K562 (cell line): ENCODE measurements at regions not wholly inside any gene's neighbourhood (a gene's known extent, or its start where the extent isn't known, plus 50 kb on each side); places are given as distances from the start of the nearest gene placed in this dataset.

ENCODE experiments used
- EP300 ChIP-seq: IDR thresholded peaks from 2 replicates; pipeline ENCODE4 v1.6.1; 2012; ENCODE audit warnings: low read length, improper control_type of control experiment
- MAFF ChIP-seq: IDR thresholded peaks from 2 replicates; pipeline ENCODE4 v1.6.1; 2012; ENCODE audit warnings: low read length, improper control_type of control experiment
- RAD21 ChIP-seq, 2 experiments: fragments of 250-450 bp in 1 of 2; fragments of 450-650 bp in 1 of 2; sonication (Bioruptor Pico) in 1 of 2; formaldehyde crosslinking in 1 of 2; IDR thresholded peaks in 1 of 2; conservative IDR thresholded peaks in 1 of 2; 2 replicates each; pipeline versions ENCODE4 v1.4.0 to v1.8.0; 2020 to 2022; ENCODE audit warnings: mild to moderate bottlenecking in 2 of 2, moderate library complexity in 1 of 2
- TF ChIP-seq, protein P1 (sequence below): fragments of 450-650 bp; conservative IDR thresholded peaks from 2 replicates; pipeline ENCODE4 v1.6.1; 2016; ENCODE audit warnings: missing genetic modification characterization, low read depth, mild to moderate bottlenecking, control low read depth, missing compliant biosample characterization
- TF ChIP-seq, protein P2 (sequence below): fragments of 250-450 bp; sonication (Bioruptor Pico); IDR thresholded peaks from 2 replicates; pipeline ENCODE4 v1.5.0; 2020; ENCODE audit warnings: mild to moderate bottlenecking, borderline replicate concordance

DNA sequence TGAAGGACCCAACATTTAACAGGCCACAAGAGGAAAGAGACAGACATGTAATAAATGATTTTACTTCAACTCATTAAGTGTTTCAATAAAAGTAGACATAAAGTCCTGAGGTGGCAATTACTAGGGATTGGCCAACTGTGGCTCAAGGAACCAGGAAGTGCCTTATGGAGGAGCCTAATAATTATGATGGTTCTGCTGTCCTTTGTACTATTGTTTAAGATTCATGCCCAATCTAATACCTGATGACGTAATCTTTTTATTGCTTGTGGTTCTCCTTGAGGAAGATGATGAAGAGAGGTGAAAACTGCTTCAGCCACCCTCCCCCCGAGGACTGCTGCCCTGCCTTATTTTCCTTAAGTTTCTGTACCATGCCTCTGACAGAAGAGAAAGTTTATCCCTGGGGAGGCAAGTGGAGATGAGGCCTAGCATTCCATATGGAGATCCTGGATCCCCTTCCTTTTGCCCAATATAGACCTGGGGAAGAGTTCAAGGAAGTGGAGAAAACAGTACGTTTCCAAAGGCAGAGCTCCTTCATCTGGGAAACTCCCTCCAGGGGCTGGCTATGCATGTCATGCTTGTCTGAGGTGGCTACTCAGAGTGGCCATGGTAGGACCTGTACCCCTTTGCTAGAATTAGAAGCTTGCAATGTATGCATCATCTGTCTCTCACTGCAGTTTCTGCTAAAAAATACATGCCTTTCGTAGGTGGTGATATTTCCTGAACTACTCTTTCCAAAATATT is 56.8 kb upstream of the FAT1 start:
- no peak for TF ChIP-seq MAFF
- TF ChIP-seq, protein P1, sequence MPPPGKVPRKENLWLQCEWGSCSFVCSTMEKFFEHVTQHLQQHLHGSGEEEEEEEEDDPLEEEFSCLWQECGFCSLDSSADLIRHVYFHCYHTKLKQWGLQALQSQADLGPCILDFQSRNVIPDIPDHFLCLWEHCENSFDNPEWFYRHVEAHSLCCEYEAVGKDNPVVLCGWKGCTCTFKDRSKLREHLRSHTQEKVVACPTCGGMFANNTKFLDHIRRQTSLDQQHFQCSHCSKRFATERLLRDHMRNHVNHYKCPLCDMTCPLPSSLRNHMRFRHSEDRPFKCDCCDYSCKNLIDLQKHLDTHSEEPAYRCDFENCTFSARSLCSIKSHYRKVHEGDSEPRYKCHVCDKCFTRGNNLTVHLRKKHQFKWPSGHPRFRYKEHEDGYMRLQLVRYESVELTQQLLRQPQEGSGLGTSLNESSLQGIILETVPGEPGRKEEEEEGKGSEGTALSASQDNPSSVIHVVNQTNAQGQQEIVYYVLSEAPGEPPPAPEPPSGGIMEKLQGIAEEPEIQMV (tag) = no peak
- TF ChIP-seq, protein P2, sequence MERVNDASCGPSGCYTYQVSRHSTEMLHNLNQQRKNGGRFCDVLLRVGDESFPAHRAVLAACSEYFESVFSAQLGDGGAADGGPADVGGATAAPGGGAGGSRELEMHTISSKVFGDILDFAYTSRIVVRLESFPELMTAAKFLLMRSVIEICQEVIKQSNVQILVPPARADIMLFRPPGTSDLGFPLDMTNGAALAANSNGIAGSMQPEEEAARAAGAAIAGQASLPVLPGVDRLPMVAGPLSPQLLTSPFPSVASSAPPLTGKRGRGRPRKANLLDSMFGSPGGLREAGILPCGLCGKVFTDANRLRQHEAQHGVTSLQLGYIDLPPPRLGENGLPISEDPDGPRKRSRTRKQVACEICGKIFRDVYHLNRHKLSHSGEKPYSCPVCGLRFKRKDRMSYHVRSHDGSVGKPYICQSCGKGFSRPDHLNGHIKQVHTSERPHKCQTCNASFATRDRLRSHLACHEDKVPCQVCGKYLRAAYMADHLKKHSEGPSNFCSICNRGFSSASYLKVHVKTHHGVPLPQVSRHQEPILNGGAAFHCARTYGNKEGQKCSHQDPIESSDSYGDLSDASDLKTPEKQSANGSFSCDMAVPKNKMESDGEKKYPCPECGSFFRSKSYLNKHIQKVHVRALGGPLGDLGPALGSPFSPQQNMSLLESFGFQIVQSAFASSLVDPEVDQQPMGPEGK (CRISPR knock-in tag) = no peak
- no peak for TF ChIP-seq RAD21 (CRISPR knock-in tag; conservative IDR thresholded peaks at IDR 0.05 in 1 of 2, IDR thresholded peaks at IDR 0.05 in 1 of 2)
- no peak for TF ChIP-seq EP300
